PC-3 (cell line): ENCODE measurements at regions not wholly inside any gene's neighbourhood (a gene's known extent, or its start where the extent isn't known, plus 50 kb on each side); places are given as distances from the start of the nearest gene placed in this dataset.

Experiments
- ATAC-seq: fragments of 200-7000 bp; cut with Tn5 transposase; 2 replicates; pipeline ENCODE4 v1.9.1; 2020; ENCODE audit warnings: mild to moderate bottlenecking, moderate library complexity
- BruUV-seq: library from RNA; stranded (reverse); fragments of 400-500 nt; replicated peaks from 2 replicates; lab custom pipeline; 2021; lab: Mats Ljungman, UMichigan
- CTCF ChIA-PET: fragments of 300-600 bp; sonication (Branson Sonifier 250); formaldehyde crosslinking; loops from one replicate; lab custom pipeline; 2022; ENCODE audit warnings: antibody characterized with exemption; lab: Charles Lee
- POLR2A ChIA-PET: fragments of 300-600 bp; sonication (Branson Sonifier 250); formaldehyde crosslinking; loops from one replicate; lab custom pipeline; 2022; ENCODE audit warnings: antibody characterized with exemption; ENCODE audit not compliant: unreplicated experiment; lab: Charles Lee
- DNase-seq: peaks from one replicate; pipeline ENCODE4 v3.0.0-alpha.2; 2015
- H2AFZ ChIP-seq: fragments of 300-600 bp; sonication (generic); 2 replicates; pipeline ENCODE4 v1.6.0; 2016; ENCODE audit warnings: antibody characterized with exemption, low read length
- H3F3A ChIP-seq: fragments of 300-600 bp; sonication (generic); one replicate; pipeline ENCODE4 v1.6.0; 2017; ENCODE audit warnings: antibody characterized with exemption, low read length, control low read depth, mild to moderate bottlenecking; ENCODE audit not compliant: unreplicated experiment
- H3K27ac ChIP-seq: fragments of 300-600 bp; sonication (generic); 2 replicates; pipeline ENCODE4 v1.5.1; 2016; ENCODE audit warnings: mild to moderate bottlenecking, low read length
- H3K27me3 ChIP-seq: fragments of 300-600 bp; sonication (generic); 2 replicates; pipeline ENCODE4 v1.6.1; 2016; ENCODE audit warnings: low read length, mixed read lengths
- H3K36me3 ChIP-seq: fragments of 300-600 bp; sonication (generic); 2 replicates; pipeline ENCODE4 v1.6.1; 2016; ENCODE audit warnings: low read depth, mixed run types, low read length, mixed read lengths
- H3K4me1 ChIP-seq: fragments of 300-600 bp; sonication (generic); 2 replicates; pipeline ENCODE4 v1.5.1; 2016; ENCODE audit warnings: low read length; ENCODE audit not compliant: insufficient read depth
- H3K4me2 ChIP-seq: fragments of 300-600 bp; sonication (generic); 2 replicates; pipeline ENCODE4 v1.6.0; 2016; ENCODE audit warnings: low read length
- H3K4me3 ChIP-seq: fragments of 300-600 bp; sonication (generic); 2 replicates; pipeline ENCODE4 v1.5.1; 2016; ENCODE audit warnings: mild to moderate bottlenecking, low read length, mixed read lengths
- H3K79me2 ChIP-seq: fragments of 300-600 bp; sonication (generic); 2 replicates; pipeline ENCODE4 v1.6.1; 2017; ENCODE audit warnings: low read length, mixed read lengths
- H3K9ac ChIP-seq: fragments of 300-600 bp; sonication (generic); 2 replicates; pipeline ENCODE4 v1.6.0; 2016; ENCODE audit warnings: mild to moderate bottlenecking, low read length
- H3K9me2 ChIP-seq: fragments of 300-600 bp; sonication (generic); replicated peaks from 2 replicates; pipeline ENCODE4 v1.6.1; 2016; ENCODE audit warnings: mixed run types, low read length, mixed read lengths
- H3K9me3 ChIP-seq: fragments of 300-600 bp; sonication (generic); 2 replicates; pipeline ENCODE4 v1.6.1; 2016; ENCODE audit warnings: low read length, mixed read lengths
- H4K20me1 ChIP-seq: fragments of 300-600 bp; sonication (generic); 2 replicates; pipeline ENCODE4 v1.6.1; 2016; ENCODE audit warnings: low read length, mixed read lengths
- EZH2 ChIP-seq: fragments of 300-600 bp; sonication (generic); IDR thresholded peaks from one replicate; pipeline ENCODE4 v1.6.1; 2017; ENCODE audit warnings: antibody characterized with exemption, mild to moderate bottlenecking, low read length; ENCODE audit not compliant: unreplicated experiment
- EZH2phosphoT487 ChIP-seq: fragments of 300-600 bp; sonication (generic); IDR thresholded peaks from 2 replicates; pipeline ENCODE4 v1.6.1; 2018; ENCODE audit warnings: mild to moderate bottlenecking, antibody characterized with exemption, low read length, borderline replicate concordance
- intact Hi-C: fragments of 100-400 bp; cut with micrococcal nuclease; formaldehyde crosslinking; loops from 2 replicates; pipeline ENCODE4 v1.9.0; 2023
- TF ChIP-seq, protein P1 (sequence below): fragments of 300-600 bp; sonication (generic); conservative IDR thresholded peaks from 2 replicates; pipeline ENCODE4 v1.5.1; 2017; ENCODE audit warnings: antibody characterized with exemption, low read depth, mild to moderate bottlenecking, low read length

DNA sequence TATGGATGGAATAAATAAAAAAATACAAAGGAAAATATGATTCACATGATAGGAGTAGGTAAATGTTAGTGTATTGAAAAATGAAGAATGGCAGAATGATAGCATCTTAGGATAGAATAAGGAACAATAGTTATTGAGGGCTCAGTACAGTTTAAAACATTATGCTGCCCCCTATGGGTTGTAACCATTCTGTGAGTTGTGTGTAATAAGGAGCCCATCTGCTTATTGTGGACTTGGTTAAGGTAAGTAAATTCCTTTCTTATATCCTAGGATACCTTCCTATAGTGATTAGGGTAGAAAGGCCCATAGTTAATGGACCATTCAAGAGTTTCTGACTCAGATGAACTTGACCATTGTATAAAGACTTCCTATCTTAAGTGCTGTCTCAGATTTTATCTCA, 195.8 kb downstream of the PDHA2 start:
- CTCF ChIA-PET = no interaction called here
- peak; percentile 33 for DNase-seq

DNA sequence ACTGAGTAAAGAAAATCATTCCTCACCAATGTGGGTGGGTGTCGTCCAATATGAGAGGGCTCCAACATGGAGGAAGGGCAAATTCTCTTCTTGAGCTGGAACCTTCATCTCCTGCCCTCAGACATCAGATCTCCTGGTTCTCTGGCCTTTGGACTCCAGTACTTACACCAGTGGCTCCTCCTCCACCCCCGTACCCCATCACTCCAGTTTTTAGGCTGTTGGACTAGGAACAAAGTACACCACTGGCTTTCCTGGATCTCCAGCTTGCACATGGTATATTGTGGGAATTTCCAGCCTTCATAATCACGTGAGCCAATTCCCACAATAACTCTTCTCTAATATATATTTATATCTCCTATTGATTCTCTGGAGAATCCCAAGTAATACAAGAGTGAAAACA, 196.9 kb downstream of the PDHA2 start:
- DNase-seq (no peak), ATAC-seq (no peak)
- no peak overlapping the region for H3K9ac ChIP-seq
- H3K4me1 ChIP-seq = no peaks in the 10 kb centered on the region
- H2AFZ ChIP-seq = no peak overlapping the region
- H4K20me1 ChIP-seq = no peaks in the 10 kb centered on the region
- POLR2A ChIA-PET = no interaction called here
- H3K4me2 ChIP-seq = no peak overlapping the region
- H3K9me2 ChIP-seq = no peaks in the 10 kb centered on the region
- CTCF ChIA-PET = no interaction called here
- intact Hi-C loops = no loop called here
- H3K79me2 ChIP-seq = no peaks in the 10 kb centered on the region
- no TSS peak for BruUV-seq
- H3K36me3 ChIP-seq = no peaks in the 10 kb centered on the region
- no peak for TF ChIP-seq EZH2phosphoT487
- TF ChIP-seq EZH2 = no peak
- TF ChIP-seq, protein P1, sequence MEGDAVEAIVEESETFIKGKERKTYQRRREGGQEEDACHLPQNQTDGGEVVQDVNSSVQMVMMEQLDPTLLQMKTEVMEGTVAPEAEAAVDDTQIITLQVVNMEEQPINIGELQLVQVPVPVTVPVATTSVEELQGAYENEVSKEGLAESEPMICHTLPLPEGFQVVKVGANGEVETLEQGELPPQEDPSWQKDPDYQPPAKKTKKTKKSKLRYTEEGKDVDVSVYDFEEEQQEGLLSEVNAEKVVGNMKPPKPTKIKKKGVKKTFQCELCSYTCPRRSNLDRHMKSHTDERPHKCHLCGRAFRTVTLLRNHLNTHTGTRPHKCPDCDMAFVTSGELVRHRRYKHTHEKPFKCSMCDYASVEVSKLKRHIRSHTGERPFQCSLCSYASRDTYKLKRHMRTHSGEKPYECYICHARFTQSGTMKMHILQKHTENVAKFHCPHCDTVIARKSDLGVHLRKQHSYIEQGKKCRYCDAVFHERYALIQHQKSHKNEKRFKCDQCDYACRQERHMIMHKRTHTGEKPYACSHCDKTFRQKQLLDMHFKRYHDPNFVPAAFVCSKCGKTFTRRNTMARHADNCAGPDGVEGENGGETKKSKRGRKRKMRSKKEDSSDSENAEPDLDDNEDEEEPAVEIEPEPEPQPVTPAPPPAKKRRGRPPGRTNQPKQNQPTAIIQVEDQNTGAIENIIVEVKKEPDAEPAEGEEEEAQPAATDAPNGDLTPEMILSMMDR = no peak
- no peaks in the 10 kb centered on the region for H3F3A ChIP-seq
- no peaks in the 10 kb centered on the region for H3K9me3 ChIP-seq
- H3K4me3 ChIP-seq = no peak overlapping the region
- no peaks in the 10 kb centered on the region for H3K27me3 ChIP-seq
- no peak overlapping the region for H3K27ac ChIP-seq

More for the DNA sequence above, 195.8 kb downstream of the PDHA2 start:
- ATAC-seq = no peak
- intact Hi-C loops = no loop called here
- Histone ChIP-seq H3K27me3 (no peaks in the 10 kb centered on the region), H4K20me1 (no peaks in the 10 kb centered on the region), H3K36me3 (no peaks in the 10 kb centered on the region), H3K27ac (no peak overlapping the region), H3K9ac (no peak overlapping the region), H3K9me3 (no peaks in the 10 kb centered on the region), H2AFZ (no peak overlapping the region), H3F3A (no peaks in the 10 kb centered on the region), H3K79me2 (no peaks in the 10 kb centered on the region), H3K4me2 (no peak overlapping the region), H3K9me2 (no peaks in the 10 kb centered on the region), H3K4me1 (no peaks in the 10 kb centered on the region), H3K4me3 (no peak overlapping the region)
- TF ChIP-seq EZH2 = no peak
- TF ChIP-seq, protein P1 = peak; percentile 56
- POLR2A ChIA-PET = no interaction called here
- no TSS peak for BruUV-seq

DNA sequence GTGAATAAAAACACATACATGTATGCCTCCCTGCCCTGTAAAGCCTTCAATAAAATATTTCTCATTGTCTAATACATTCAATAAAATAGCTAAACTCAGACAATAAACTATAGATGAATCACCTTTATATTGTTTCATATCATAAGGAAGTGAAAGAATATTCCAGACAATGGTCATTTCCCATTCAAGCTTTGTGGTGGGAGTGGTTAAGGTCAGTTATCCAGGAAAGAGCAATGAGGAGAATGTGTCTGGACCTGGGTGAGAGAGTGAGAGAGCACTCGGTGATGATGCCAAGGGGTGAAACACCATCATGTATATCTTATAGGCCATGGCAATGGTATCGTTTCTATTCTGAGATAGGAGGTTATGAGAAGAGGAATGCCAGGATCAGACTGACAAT, 197.8 kb downstream of the PDHA2 start:
- Histone ChIP-seq H3K9ac (no peak overlapping the region), H3K9me3 (no peaks in the 10 kb centered on the region), H3K4me1 (no peaks in the 10 kb centered on the region), H4K20me1 (no peaks in the 10 kb centered on the region), H3K4me2 (no peak overlapping the region), H3F3A (no peaks in the 10 kb centered on the region), H3K27ac (no peak overlapping the region), H2AFZ (no peak overlapping the region), H3K36me3 (no peaks in the 10 kb centered on the region), H3K79me2 (no peaks in the 10 kb centered on the region), H3K4me3 (no peak overlapping the region), H3K9me2 (no peaks in the 10 kb centered on the region), H3K27me3 (no peaks in the 10 kb centered on the region)
- TF ChIP-seq EZH2phosphoT487 = no peak
- ATAC-seq = peak; percentile 20
- POLR2A ChIA-PET = no interaction called here
- intact Hi-C loops = no loop called here
- no peak for DNase-seq
- CTCF ChIA-PET = no interaction called here
- BruUV-seq = no TSS peak
